D721Med (cell line): ENCODE measurements at regions not wholly inside any gene's neighbourhood (a gene's known extent, or its start where the extent isn't known, plus 50 kb on each side); places are given as distances from the start of the nearest gene placed in this dataset.

ENCODE experiments used
- DNase-seq: peaks from one replicate; pipeline ENCODE4 v3.0.0; 2011; ENCODE audit warnings: low spot score; ENCODE audit not compliant: insufficient read length
- FAIRE-seq: peaks from 2 replicates; lab custom pipeline; 2011; peaks lifted over from hg19 to GRCh38; lab: Jason Lieb, UNC
- CTCF ChIP-seq: IDR thresholded peaks from 2 replicates; pipeline ENCODE4 v1.5.1; 2012; ENCODE audit warnings: mild to moderate bottlenecking, control low read depth; ENCODE audit not compliant: insufficient read depth; ENCODE audit errors: missing control alignments

DNA sequence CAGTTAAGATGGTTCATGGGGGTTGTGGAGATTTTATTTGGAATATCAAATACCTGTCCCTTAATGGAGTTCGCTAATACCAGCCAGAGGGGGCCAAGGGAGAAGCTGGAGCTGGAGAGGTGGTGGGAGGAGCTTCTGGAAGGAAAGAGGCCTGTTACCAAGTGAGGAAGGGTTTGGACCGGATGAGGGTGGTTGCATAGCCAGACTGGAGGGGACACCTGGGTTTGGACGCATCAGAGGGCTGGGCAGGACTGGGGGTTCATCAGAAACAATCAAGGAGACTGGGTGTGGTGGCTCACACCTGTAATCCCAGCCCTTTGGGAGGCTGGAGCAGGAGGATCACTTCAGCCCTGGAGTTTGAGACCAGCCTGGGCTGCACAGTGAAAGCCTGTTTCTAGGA lies 111.8 kb upstream of the IER5L start:
- no peak for DNase-seq
- no peak for FAIRE-seq
- no peak for TF ChIP-seq CTCF

DNA sequence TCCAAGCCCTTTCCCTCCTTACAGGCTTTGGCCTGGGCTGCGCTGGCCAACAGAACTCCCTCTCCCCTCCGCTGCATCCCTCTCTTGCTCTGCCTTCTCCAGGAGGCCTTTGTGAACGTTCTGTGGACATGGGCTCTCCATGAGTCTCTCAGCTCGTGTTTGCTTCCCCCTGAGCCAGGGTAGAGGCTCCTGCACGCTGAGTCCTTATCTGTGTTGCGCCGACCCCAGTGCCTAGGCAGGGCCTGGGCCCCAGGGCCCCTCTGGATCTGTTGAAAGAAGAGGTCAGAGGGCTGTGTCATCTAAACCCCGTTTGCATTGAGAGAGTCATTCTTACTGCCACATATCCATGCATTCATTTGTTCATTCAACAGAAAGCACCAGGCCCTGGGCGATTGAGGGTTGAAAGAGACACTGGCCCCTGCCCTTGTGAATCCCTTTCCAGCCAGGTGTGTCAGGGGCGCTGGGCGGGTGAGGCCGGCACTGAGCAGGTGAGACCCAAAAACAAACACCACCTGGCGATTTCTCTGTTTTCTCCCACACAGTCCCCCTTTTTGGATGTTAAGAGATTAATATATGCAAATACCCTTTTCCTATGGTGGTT lies 111.2 kb upstream of the IER5L start:
- FAIRE-seq (no peak), DNase-seq (no peak)
- no peak for TF ChIP-seq CTCF

- no peak for TF ChIP-seq CTCF
- FAIRE-seq (no peak), DNase-seq (no peak)
These were observed 109.7 kb upstream of the IER5L start for GRCh38 chr9:129287619-129288305.

- no peak for TF ChIP-seq CTCF
- DNase-seq (no peak), FAIRE-seq (no peak)
These were observed 108.1 kb upstream of the IER5L start for GRCh38 chr9:129285979-129286772.

DNA sequence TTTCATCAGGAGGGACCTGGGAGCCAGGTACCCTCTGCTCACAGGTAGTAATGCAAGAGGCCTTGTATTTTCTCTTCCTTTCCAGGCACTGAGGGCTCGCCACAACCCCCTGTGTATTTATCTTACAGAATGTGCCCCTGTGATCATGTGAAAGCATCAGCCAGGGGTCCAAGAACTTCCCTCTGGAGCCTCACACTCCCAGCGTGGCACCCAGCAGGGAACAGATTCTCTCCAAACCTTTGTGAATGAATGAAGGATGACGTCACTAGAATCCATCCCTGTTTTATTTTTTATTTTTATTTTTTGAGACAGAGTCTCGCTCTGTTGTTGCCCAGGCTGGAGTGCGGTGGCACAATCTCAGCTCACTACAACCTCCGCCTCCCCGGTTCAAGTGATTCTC lies 107.3 kb upstream of the IER5L start:
- no peak for FAIRE-seq
- no peak for TF ChIP-seq CTCF
- no peak for DNase-seq

DNA sequence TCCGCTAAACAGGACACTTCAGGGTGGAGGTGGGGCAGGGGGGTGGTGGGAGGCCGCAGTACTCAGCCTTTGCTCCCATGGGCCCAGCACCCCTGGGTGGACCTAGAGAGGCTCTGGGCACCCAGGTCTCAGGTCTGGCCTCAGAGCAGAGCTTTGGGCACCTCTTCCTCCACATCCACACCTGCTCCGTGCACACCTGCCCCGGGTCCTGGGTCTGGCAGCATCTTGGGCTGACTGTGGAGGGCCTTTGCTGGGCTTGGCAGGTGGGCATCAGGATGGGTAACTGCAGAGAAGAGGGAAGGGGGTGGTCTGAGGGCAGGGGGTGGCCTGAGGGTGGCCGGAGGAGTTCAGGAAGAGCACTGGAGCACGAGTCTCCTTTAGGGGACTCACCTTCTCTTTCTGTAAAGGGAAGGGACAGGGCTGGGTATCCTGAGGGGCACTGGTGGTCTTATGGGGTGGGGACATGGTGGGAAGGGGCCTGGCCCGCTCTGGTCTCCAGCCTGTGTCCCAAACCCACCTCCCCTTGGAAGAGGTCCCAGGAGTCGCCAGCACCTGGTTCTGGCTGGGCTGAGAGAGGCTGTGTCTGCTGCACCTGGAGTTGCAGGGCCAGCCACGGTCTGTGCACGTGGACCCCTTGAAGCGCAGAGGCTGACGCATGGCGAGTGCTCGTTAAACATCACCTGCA lies 106.7 kb upstream of the IER5L start:
- no peak for FAIRE-seq
- no peak for DNase-seq
- TF ChIP-seq CTCF: no peak
